ENCODE measurements at regions not wholly inside any gene's neighbourhood (a gene's known extent, or its start where the extent isn't known, plus 50 kb on each side); places are given as distances from the start of the nearest gene placed in this dataset.

DNA sequence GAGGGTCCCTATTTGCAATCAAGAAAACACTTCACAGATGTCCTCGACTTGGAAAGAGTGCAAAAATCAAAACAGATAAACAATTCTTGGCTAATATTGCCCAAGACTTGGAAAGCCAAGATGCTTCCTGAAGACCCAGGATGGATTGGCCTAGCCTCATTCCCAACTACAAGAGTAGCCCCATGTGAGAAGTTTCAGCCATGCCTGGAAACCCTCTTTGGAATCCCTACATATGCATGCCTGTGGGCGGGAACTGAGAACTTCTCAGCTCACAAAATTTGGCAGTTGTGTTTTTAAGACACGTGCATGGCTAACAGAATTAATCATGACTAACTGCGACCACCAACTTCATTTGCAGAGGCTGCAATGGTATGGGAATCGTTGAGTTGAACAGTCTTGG lies 283.2 kb upstream of the TBX3 start:
- no peak for TF ChIP-seq EZH2 (IDR thresholded peaks at IDR 0.05; ENCODE audit: low read length, unreplicated experiment)
- ChIA-PET POLR2A (ENCODE audit: unreplicated experiment) (no interaction called here), CTCF (interaction anchor here (0.6 kb wide), 1 partner anchor 9 kb away, joined by 3 read pairs; no protein-coding TSS in a partner anchor)
- no peaks in the 10 kb centered on the region for H3K9me3 ChIP-seq (ENCODE audit: low read length)
- H3K27ac ChIP-seq (ENCODE audit: low read length) = no peak overlapping the region
- no TSS peak for BruUV-seq (replicated peaks)
- no peaks in the 10 kb centered on the region for H3K79me2 ChIP-seq (ENCODE audit: low read length)
- H3K36me3 ChIP-seq (ENCODE audit: low read depth, low read length) = no peaks in the 10 kb centered on the region
- H2AFZ ChIP-seq (ENCODE audit: low read length) = no peak overlapping the region
- no peaks in the 10 kb centered on the region for H3K27me3 ChIP-seq (ENCODE audit: low read length)
- no peak for DNase-seq
- no peak for ATAC-seq
- H3K4me2 ChIP-seq (ENCODE audit: low read length) = no peak overlapping the region
- no peaks in the 10 kb centered on the region for H3K4me1 ChIP-seq (ENCODE audit: insufficient read depth, low read length)
- H3K4me3 ChIP-seq (ENCODE audit: low read length) = no peak overlapping the region
- H3F3A ChIP-seq (ENCODE audit: low read length, unreplicated experiment) = no peaks in the 10 kb centered on the region
- intact Hi-C loops (cut with micrococcal nuclease) = no loop called here
- H4K20me1 ChIP-seq (ENCODE audit: low read length) = no peaks in the 10 kb centered on the region
- H3K9me2 ChIP-seq (replicated peaks; ENCODE audit: low read length) = no peaks in the 10 kb centered on the region
- no peak overlapping the region for H3K9ac ChIP-seq (ENCODE audit: low read length)

DNA sequence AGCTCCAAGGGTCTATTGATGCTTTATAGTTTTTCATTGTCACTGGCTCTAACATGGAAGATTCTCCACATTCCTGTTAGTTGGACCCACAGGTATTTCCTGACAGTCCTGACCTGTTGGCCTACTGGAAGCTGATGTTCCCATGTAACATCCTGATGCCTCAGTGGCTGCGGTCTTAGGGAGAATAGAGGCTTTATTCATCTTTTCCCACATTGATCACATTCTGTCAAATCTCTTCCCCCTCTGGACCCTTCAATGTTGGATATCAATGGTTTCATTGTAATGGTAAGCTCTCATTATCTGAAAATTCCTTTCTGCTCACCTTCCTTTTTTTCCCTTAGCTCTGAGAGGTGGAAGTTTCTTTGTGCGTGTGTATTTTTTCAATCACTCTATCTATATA lies 280.9 kb upstream of the TBX3 start:
- Histone ChIP-seq H3K4me1 (ENCODE audit: insufficient read depth, low read length) (no peaks in the 10 kb centered on the region), H3K27me3 (ENCODE audit: low read length) (no peaks in the 10 kb centered on the region), H3K79me2 (ENCODE audit: low read length) (no peaks in the 10 kb centered on the region), H3K4me2 (ENCODE audit: low read length) (no peak overlapping the region), H3K4me3 (ENCODE audit: low read length) (no peak overlapping the region), H3K27ac (ENCODE audit: low read length) (no peak overlapping the region), H3F3A (ENCODE audit: low read length, unreplicated experiment) (no peaks in the 10 kb centered on the region), H3K9me2 (replicated peaks; ENCODE audit: low read length) (no peaks in the 10 kb centered on the region), H3K9me3 (ENCODE audit: low read length) (no peaks in the 10 kb centered on the region), H2AFZ (ENCODE audit: low read length) (no peak overlapping the region), H3K36me3 (ENCODE audit: low read depth, low read length) (no peaks in the 10 kb centered on the region), H3K9ac (ENCODE audit: low read length) (no peak overlapping the region), H4K20me1 (ENCODE audit: low read length) (no peaks in the 10 kb centered on the region)
- ChIA-PET CTCF (no interaction called here), POLR2A (ENCODE audit: unreplicated experiment) (no interaction called here)
- no peak for ATAC-seq
- intact Hi-C loops (cut with micrococcal nuclease) = no loop called here
- no peak for DNase-seq
- no TSS peak for BruUV-seq (replicated peaks)
- no peak for TF ChIP-seq EZH2phosphoT487 (IDR thresholded peaks at IDR 0.05; ENCODE audit: borderline replicate concordance, low read length)

DNA sequence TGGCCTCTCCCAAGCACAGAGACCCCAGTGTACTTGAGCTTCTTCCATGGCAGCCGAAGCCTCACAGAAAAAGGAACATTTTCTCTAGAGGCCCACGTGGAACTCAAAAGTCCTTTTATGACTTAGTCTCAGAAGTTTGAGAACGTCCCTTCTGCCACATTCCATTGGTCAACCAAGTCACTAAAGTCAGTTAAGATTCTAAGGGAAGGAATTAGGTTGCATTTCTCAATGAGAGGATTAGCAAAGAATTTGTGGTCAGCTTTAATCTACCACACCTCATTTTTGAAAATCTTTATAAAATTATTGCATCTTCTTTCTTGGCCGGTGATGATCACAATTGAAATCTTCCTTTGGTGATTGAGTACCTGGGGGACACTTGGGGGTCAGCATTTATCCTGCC lies 279.9 kb upstream of the TBX3 start:
- H3K79me2 ChIP-seq (ENCODE audit: low read length) = no peaks in the 10 kb centered on the region
- CTCF ChIA-PET = no interaction called here
- H3K9ac ChIP-seq (ENCODE audit: low read length) = no peak overlapping the region
- intact Hi-C loops (cut with micrococcal nuclease) = no loop called here
- H3F3A ChIP-seq (ENCODE audit: low read length, unreplicated experiment) = no peaks in the 10 kb centered on the region
- ATAC-seq (no peak), DNase-seq (no peak)
- H3K36me3 ChIP-seq (ENCODE audit: low read depth, low read length) = no peaks in the 10 kb centered on the region
- H3K4me1 ChIP-seq (ENCODE audit: insufficient read depth, low read length) = no peaks in the 10 kb centered on the region
- H3K9me3 ChIP-seq (ENCODE audit: low read length) = no peaks in the 10 kb centered on the region
- H3K4me2 ChIP-seq (ENCODE audit: low read length) = no peak overlapping the region
- no peaks in the 10 kb centered on the region for H3K27me3 ChIP-seq (ENCODE audit: low read length)
- POLR2A ChIA-PET (ENCODE audit: unreplicated experiment) = no interaction called here
- no peak overlapping the region for H2AFZ ChIP-seq (ENCODE audit: low read length)
- H3K9me2 ChIP-seq (replicated peaks; ENCODE audit: low read length) = no peaks in the 10 kb centered on the region
- BruUV-seq (replicated peaks) = no TSS peak
- no peak overlapping the region for H3K27ac ChIP-seq (ENCODE audit: low read length)
- no peak overlapping the region for H3K4me3 ChIP-seq (ENCODE audit: low read length)
- H4K20me1 ChIP-seq (ENCODE audit: low read length) = no peaks in the 10 kb centered on the region
- TF ChIP-seq EZH2 (IDR thresholded peaks at IDR 0.05; ENCODE audit: low read length, unreplicated experiment) (no peak), EZH2phosphoT487 (IDR thresholded peaks at IDR 0.05; ENCODE audit: borderline replicate concordance, low read length) (no peak)
- TF ChIP-seq, protein P1, sequence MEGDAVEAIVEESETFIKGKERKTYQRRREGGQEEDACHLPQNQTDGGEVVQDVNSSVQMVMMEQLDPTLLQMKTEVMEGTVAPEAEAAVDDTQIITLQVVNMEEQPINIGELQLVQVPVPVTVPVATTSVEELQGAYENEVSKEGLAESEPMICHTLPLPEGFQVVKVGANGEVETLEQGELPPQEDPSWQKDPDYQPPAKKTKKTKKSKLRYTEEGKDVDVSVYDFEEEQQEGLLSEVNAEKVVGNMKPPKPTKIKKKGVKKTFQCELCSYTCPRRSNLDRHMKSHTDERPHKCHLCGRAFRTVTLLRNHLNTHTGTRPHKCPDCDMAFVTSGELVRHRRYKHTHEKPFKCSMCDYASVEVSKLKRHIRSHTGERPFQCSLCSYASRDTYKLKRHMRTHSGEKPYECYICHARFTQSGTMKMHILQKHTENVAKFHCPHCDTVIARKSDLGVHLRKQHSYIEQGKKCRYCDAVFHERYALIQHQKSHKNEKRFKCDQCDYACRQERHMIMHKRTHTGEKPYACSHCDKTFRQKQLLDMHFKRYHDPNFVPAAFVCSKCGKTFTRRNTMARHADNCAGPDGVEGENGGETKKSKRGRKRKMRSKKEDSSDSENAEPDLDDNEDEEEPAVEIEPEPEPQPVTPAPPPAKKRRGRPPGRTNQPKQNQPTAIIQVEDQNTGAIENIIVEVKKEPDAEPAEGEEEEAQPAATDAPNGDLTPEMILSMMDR (conservative IDR thresholded peaks at IDR 0.05; ENCODE audit: low read depth, low read length) = no peak

DNA sequence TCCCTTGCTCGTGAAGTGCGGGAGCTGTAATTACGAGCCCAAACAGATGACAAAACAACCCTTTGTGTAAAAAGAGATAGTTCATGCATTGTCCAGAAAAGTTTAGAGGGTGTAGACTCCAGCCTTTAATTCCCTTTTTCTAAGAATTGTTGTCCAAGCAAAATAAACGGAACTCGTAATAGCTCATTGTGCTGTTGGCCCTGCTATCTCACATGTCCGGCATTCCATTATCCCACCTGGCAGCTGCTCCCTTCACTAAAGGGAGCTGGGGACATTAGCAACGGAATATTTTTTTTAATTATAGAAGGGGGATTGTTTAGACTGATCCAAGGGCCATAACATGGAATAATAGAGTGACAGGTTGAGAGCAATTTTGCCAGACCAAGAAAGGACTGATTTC lies 277.5 kb upstream of the TBX3 start:
- CTCF ChIA-PET = no interaction called here
- TF ChIP-seq EZH2phosphoT487 (IDR thresholded peaks at IDR 0.05; ENCODE audit: borderline replicate concordance, low read length) = no peak
- Histone ChIP-seq H3K79me2 (ENCODE audit: low read length) (no peaks in the 10 kb centered on the region), H3K36me3 (ENCODE audit: low read depth, low read length) (no peaks in the 10 kb centered on the region), H3K9me2 (replicated peaks; ENCODE audit: low read length) (no peaks in the 10 kb centered on the region), H3K9ac (ENCODE audit: low read length) (no peak overlapping the region), H3F3A (ENCODE audit: low read length, unreplicated experiment) (no peaks in the 10 kb centered on the region), H3K9me3 (ENCODE audit: low read length) (no peaks in the 10 kb centered on the region), H3K27me3 (ENCODE audit: low read length) (no peaks in the 10 kb centered on the region), H3K4me2 (ENCODE audit: low read length) (no peak overlapping the region), H4K20me1 (ENCODE audit: low read length) (no peaks in the 10 kb centered on the region), H3K4me1 (ENCODE audit: insufficient read depth, low read length) (no peaks in the 10 kb centered on the region), H3K27ac (ENCODE audit: low read length) (no peak overlapping the region), H2AFZ (ENCODE audit: low read length) (no peak overlapping the region), H3K4me3 (ENCODE audit: low read length) (no peak overlapping the region)
- no peak for DNase-seq
- intact Hi-C loops (cut with micrococcal nuclease) = no loop called here
- ATAC-seq = no peak
- no TSS peak for BruUV-seq (replicated peaks)
- POLR2A ChIA-PET (ENCODE audit: unreplicated experiment) = interaction anchor here (0.5 to 0.6 kb wide), 2 partner anchors 26 to 44 kb away, joined by 3 to 5 read pairs; no protein-coding TSS in a partner anchor
